Stimulated activated CD8-positive, alpha-beta memory T cell treated with anti-CD3 and anti-CD28 coated beads, Interleukin-12 subunit alpha, Interleukin-12 subunit beta, amount 100 ng/mL, for 4 hours (primary cell): ENCODE measurements at regions not wholly inside any gene's neighbourhood (a gene's known extent, or its start where the extent isn't known, plus 50 kb on each side); places are given as distances from the start of the nearest gene placed in this dataset.

Source experiments
- DNase-seq: peaks from one replicate; pipeline ENCODE4 v3.0.0-alpha.2; 2020; ENCODE audit warnings: low read depth

DNA sequence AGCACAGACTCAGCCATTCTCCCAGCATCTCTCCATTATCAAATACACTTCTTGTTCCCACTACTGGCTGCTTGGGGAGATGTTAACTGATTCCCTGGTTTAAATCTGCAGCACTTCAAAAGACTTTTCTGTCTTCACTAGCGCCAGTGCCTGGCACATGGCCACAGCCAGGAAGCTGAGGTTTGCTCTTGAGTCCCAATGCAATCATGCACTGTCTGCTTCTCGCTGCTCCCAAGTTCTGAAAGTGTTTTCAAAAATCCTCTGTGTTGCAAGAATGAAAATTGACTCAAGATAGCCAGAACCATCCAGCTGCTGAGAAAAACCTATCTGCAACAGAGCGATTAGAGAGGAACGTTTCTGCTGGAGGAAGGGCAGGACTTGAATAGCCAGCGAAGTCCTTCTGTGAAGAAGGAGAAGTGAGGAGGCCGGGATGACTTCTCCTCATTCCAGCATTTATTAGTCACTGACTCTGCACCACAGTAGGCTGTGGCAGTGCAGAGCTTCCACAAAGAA, 358.4 kb upstream of the NR2F2 start:
- DNase-seq = no peak

- DNase-seq = no peak
These were observed 357.7 kb upstream of the NR2F2 start for GRCh38 chr15:95972812-95973211.

DNA sequence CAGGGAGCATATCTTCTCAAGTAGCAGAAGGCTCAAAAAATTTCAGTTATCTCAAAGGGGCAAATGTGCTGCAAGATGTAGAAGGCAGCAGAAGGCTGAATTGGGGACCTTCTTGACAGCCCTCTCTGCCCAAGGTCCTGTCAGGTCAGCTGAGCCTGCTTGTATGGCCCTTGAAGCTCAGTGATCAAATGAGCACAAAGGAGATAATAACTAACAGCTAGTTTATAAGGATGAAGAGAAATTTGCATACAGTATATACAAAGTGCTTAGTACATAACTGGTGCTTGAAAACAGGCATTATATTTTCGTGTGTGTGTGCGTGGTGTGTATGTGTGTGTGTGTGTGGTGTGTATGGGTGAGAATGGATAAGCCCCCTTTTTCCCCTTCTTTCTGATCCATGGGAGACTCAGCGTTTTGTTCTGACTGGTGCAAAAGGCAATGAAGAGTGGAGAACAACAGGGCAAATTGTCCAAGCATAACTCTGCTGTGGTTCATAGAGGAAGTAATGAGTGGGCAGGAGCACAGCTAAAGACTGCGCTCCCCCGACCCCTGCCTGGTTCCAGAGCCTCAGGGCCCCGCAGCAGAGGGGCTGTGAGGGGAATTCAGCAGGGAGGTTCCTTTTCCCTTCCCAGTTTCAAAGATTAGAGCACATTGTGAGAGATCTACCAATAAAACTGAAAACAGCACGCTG, 356.8 kb upstream of the NR2F2 start:
- no peak for DNase-seq

GRCh38 chr15:95975212-95975611, 355.3 kb upstream of the NR2F2 start:
- no peak for DNase-seq

DNA sequence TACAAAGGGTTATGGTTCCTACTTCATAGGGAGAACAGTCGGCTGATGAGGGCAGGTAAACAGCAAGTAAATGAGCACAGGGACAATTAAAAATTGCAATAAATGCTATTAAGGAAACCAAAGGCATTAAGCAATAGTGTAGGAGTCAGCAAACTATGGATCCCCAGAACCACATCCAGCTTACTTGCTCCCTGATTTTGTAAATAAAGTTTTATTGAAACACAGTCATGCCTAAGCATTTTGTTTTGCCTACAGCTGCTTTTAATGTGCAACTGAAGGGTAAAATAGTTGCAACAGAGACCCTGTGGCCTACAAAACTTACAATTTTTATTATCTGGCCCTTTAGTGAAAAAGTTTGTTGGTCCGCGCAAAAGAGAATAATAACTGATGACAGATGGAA, 351.2 kb upstream of the NR2F2 start:
- no peak for DNase-seq

DNA sequence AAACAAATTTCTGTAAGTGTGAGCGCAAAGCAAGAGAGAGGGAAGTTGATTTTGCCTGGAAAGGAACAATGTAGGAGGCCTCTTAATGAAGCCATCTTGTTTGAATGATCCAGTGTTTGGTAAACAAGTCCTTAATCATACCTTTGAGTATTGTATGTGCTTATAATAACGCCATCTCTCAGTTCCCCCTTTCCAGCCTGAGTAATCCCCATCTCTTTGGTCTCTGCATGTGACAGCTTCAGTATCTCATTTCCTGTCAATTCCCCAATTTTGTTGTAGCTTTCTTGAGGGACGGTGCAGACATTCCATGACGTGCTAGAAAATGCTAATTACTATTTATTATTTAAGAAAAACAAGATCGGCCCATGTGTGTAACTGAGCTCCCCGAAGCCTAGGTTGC, 349.3 kb upstream of the NR2F2 start:
- no peak for DNase-seq

- no peak for DNase-seq
These were observed 343.2 kb upstream of the NR2F2 start for GRCh38 chr15:95987299-95987698.

DNA sequence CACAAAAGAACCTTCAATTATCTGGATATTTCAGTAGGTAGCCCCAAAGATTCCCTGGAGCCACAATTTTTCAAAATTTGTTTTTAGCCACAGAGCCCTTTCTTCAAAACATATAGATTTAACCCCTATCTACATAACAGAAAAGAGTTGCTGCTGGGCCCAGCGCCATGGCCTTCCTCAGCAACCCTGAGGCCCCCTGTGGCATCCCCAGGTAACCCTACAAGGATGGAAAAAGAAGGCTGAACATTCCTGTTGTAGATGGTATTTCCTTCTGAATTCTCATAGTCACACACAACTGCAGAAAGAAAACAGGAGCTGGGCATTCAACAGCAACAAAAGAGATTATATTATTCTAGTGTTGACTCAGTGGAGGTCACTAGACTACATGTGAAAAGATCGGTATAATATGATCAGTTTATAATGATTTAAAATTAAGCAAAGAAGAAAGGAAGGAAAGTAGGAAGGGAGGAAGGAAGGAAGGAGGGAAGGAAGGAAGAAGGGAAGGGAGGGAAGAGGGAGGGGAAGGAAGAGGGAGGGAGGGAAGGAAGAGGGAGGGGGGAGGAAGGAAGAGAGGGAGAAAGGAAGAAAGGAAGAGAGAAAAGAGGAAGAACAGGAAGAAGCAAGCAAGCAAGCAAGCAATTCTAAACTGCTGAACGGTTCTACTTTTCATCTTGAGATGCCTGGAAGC, 342.5 kb upstream of the NR2F2 start:
- DNase-seq = no peak

- no peak for DNase-seq
These were observed 342.0 kb upstream of the NR2F2 start for GRCh38 chr15:95988574-95988887.

DNA sequence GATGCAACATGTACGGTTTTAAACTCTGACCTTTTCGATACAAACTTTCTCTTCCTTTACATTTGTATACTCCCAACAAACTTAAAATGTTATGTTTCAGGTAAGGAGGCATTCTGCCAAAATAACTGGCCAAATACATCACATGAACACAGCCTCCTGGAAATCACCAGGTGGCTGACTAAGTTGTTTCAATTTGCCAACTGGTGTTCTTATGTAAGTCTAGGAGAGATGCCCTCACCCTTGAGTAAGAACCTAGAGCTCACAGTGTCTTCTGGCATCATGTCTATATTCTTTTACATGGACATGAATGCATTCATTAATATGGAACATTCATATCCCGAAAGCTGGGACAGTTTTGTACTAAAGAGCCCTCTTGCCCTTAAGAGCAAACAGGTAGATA, 341.1 kb upstream of the NR2F2 start:
- no peak for DNase-seq

- DNase-seq = no peak
These were observed 339.7 kb upstream of the NR2F2 start for GRCh38 chr15:95990833-95991232.

DNA sequence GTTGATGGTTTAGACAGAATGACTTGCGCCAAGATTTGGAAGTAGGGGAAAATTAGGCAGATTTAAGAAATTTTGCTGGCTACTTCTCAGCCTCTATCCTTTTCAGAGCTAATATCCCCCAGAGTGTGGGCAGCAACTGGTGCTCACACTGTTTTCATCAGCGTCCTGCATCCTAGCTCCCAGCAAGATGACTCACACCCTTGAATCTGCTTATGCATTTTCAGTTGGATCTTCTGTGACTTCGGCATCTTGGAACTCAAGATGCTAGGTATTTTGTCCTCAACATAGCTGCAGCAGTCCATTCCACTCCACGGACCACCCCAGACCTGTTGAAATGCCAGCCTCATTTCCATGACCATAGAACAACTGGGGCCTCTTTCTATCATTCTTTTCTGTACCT, 336.1 kb upstream of the NR2F2 start:
- no peak for DNase-seq

DNA sequence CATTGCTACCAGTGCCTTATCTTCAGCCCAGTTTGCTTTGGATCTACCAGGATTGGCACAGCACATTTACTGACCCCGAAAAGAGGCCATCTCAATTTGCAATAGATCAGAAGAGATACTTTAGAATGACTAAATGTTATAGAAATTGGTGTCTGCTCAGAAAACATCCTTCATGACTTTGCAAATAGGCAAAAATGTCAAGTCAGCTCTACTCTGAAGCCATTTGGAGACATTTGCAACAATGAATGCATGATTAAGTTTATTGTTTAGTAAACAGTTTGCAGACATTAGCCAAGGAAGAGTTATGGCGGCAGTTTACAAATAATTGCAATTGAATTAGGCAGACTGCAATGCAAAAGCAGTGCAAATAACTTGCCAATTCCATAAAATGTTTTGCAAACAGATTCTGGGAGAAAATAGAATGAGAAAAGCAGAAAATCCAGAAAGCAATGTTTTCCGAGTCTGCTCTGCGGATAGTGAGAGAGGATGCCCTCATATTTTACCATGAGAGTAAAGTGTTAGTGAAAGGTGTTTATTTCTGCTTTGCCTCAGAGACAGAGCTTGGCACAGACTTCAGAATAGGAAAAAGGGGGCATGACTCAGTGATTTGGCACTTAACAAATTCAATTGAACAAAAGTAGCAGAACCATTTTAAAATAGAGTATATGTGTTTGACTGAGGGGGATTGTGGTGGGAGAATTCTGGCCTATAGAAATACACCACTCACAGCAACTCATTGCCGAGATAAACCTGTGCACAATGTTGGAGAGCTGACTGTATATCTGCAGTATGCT, 334.9 kb upstream of the NR2F2 start:
- DNase-seq = no peak

- DNase-seq = no peak
These were observed 334.0 kb upstream of the NR2F2 start for GRCh38 chr15:95996494-95996893.

- no peak for DNase-seq
These were observed 331.6 kb upstream of the NR2F2 start for GRCh38 chr15:95998935-95999334.

DNA sequence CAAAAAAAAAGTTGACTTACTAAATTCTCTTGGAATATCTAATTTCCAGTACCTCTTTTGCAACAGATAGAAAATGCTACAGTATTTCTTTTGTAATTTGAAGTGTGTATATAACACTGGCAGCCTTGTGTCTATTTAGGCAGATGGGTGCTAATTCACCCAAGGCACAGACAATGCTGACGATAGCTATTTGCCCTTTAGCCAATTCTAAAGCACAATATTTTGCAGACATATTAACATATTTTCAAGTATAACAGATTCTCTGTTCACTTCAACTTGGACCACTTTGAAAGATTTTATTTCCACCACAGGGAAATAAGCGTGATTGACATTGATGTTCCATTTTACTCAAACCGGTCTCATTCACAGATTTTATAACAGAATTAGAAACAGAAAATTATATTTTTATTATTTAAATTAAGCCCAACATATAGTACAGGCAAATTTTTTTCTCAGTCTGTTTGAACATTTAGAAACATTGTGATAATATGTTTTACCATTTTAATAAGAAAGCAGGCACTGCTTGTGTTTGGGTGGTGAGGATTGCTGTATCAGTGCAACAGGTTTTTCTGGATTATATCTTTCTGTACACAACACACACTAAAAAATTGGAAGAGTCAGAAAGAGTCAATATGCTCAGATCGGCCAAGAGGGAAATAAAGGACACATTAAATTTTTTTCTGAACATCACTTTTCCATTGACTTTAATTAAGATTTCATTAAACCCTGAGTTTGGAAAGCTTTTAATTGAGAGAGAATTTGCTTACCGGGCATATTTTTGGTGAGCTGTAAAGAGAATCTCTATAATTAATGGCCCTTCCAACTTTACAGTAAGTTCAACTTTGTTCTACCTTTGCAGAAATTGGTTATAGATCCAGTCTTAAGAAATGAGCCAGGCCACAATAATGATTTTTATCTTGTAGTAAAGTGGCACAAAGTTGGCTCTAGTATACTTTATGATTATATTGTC, 327.3 kb upstream of the NR2F2 start:
- DNase-seq = no peak

DNA sequence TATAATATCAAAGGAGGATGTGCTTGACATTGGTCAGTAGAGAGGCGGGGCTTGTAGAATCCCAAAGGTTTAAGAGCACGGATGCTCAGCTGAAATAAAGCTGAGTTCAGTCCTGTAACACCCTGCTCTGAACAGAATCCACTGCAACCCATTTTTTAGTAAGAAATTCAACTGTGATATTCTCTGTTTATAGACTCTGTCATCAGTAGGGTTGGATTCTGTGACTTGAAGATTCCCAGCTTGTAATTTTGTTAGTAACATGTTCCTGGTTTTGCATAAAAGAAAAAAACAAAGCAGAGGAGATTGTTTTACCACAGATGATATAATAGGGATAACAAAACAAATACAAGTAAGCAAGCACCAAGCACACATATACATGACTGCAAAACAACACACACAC, 324.6 kb upstream of the NR2F2 start:
- no peak for DNase-seq

DNA sequence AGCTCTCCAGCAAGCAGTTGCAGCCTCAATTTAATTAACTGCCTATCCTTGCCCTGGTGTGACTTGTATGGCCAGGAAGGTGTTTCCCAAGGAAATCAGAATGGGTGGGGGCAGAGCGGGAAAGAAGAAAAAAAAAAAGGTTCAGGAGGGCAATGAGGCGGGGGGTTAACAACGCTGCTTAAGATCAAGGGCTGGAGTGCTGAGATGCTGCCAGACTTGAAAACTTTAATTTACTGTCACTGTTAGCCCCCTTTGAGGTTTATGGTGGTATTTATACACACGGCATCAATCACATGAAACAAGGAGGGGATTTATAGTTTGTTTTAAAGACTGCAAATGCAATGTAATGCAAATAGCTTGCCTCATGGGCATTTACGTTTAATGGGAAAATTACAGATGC, 319.4 kb upstream of the NR2F2 start:
- no peak for DNase-seq

DNA sequence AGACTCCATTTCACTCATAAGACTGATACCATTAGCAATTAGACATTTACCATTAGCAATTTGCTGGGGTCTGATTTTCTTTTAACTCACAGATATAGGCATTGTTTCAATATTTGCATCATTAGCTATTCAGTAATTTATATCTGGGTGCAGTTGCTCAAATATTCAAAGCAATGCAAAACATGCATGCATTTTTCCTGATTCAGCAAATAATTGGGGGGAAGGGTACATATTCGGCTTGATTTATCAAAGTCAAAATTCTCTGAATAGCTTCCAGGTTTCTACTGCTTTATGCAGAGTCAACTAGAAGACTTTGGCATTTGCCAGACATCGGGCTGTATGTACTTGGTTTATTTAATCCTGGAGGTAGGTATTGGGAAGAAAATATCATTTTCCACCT, 315.6 kb upstream of the NR2F2 start:
- no peak for DNase-seq

DNA sequence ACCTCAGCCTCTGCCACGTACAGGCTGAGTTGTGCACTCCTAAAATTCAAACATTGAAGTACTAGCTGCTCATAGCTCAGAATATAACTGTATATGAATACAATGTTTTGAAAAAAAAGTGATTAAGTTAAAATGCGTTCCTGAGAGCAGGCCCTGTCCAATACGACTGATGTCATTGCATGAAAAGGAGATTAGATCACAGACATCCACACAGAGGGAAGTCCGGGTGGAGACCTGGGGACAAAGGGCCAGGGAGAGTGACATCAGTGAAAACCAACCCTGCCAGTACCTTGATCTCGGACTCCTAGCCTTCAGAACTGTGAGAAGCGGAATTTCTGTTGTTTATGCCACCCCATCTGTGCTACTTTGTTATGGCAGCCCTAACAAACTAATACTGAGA, 311.4 kb upstream of the NR2F2 start:
- DNase-seq = no peak

- DNase-seq = no peak
These were observed 310.4 kb upstream of the NR2F2 start for GRCh38 chr15:96020133-96020532.

GRCh38 chr15:96020797-96021196, 309.7 kb upstream of the NR2F2 start:
- no peak for DNase-seq
